Liver (tissue), 8 donors: ENCODE measurements at regions not wholly inside any gene's neighbourhood (a gene's known extent, or its start where the extent isn't known, plus 50 kb on each side); places are given as distances from the start of the nearest gene placed in this dataset.

Source experiments
- DNase-seq: peaks from one replicate; pipeline ENCODE4 v3.0.0-alpha.2; 2017; ENCODE audit warnings: low spot score
- H3K27ac ChIP-seq, 2 donors: one replicate each; pipeline ENCODE4 v1.7.0; 2013; ENCODE audit warnings: inconsistent platforms in 2 of 2, low read length in 2 of 2, control low read depth in 1 of 2, low read depth in 1 of 2, mild to moderate bottlenecking in 1 of 2
- H3K27me3 ChIP-seq, 4 donors: one replicate each; pipeline versions ENCODE4 v1.6.1 to v1.7.0; 2013; ENCODE audit warnings: low read length in 3 of 4, inconsistent platforms in 1 of 4, mild to moderate bottlenecking in 1 of 4, moderate library complexity in 1 of 4; ENCODE audit not compliant: control insufficient read depth in 4 of 4, insufficient read depth in 4 of 4
- H3K36me3 ChIP-seq, 4 donors: one replicate each; pipeline versions ENCODE4 v1.6.1 to v1.7.0; 2013; ENCODE audit warnings: low read length in 3 of 4, mild to moderate bottlenecking in 3 of 4, low read depth in 1 of 4, moderate library complexity in 1 of 4; ENCODE audit not compliant: control insufficient read depth in 4 of 4, insufficient read depth in 3 of 4
- H3K4me1 ChIP-seq, 4 donors: one replicate each; pipeline versions ENCODE4 v1.6.1 to v1.7.0; 2013; ENCODE audit warnings: low read length in 3 of 4, mild to moderate bottlenecking in 3 of 4, moderate library complexity in 1 of 4; ENCODE audit not compliant: control insufficient read depth in 4 of 4, insufficient read depth in 4 of 4
- H3K4me3 ChIP-seq, 3 donors: one replicate each; pipeline versions ENCODE4 v1.6.1 to v1.7.0; 2013; ENCODE audit warnings: low read length in 3 of 3, control low read depth in 1 of 3, low read depth in 1 of 3, mild to moderate bottlenecking in 1 of 3
- H3K9ac ChIP-seq, 2 donors: one replicate each; pipeline ENCODE4 v1.7.0; 2013; ENCODE audit warnings: low read length in 2 of 2, mild to moderate bottlenecking in 2 of 2, moderate library complexity in 2 of 2, control low read depth in 1 of 2, low read depth in 1 of 2
- H3K9me3 ChIP-seq, 4 donors: one replicate each; pipeline versions ENCODE4 v1.6.1 to v1.7.0; 2013; ENCODE audit warnings: low read length in 3 of 4; ENCODE audit not compliant: control insufficient read depth in 4 of 4
- EGR1 ChIP-seq, 2 donors: IDR thresholded peaks; 2 replicates each; pipeline ENCODE4 v1.6.1; 2016 to 2018; ENCODE audit warnings: antibody characterized with exemption in 2 of 2, low read depth in 2 of 2
- FOXA1 ChIP-seq: IDR thresholded peaks from 2 replicates; pipeline ENCODE4 v1.6.1; 2016; ENCODE audit warnings: antibody characterized with exemption
- FOXA2 ChIP-seq: IDR thresholded peaks from 2 replicates; pipeline ENCODE4 v1.6.1; 2016; ENCODE audit warnings: antibody characterized with exemption
- GABPA ChIP-seq, 2 donors: IDR thresholded peaks in 1 of 2; conservative IDR thresholded peaks in 1 of 2; 2 replicates each; pipeline ENCODE4 v1.6.1; 2016; ENCODE audit warnings: antibody characterized with exemption in 2 of 2, mild to moderate bottlenecking in 1 of 2, moderate library complexity in 1 of 2
- HNF4A ChIP-seq, 2 donors: conservative IDR thresholded peaks; 2 replicates each; pipeline ENCODE4 v1.6.1; 2016; ENCODE audit warnings: antibody characterized with exemption in 2 of 2, mild to moderate bottlenecking in 2 of 2
- HNF4G ChIP-seq: IDR thresholded peaks from 2 replicates; pipeline ENCODE4 v1.6.1; 2016; ENCODE audit warnings: antibody characterized with exemption
- JUND ChIP-seq, 2 donors: IDR thresholded peaks; 2 replicates each; pipeline ENCODE4 v1.6.1; 2016; ENCODE audit warnings: antibody characterized with exemption in 2 of 2
- NR2F2 ChIP-seq: IDR thresholded peaks from 2 replicates; pipeline ENCODE4 v1.6.1; 2016; ENCODE audit warnings: antibody characterized with exemption
- RAD21 ChIP-seq, 2 donors: IDR thresholded peaks; 2 replicates each; pipeline ENCODE4 v1.6.1; 2016; ENCODE audit warnings: antibody characterized with exemption in 2 of 2, mild to moderate bottlenecking in 2 of 2
- RXRA ChIP-seq, 2 donors: IDR thresholded peaks; 2 replicates each; pipeline ENCODE4 v1.6.1; 2017 to 2018; ENCODE audit warnings: antibody characterized with exemption in 2 of 2, mild to moderate bottlenecking in 1 of 2
- SP1 ChIP-seq: IDR thresholded peaks from 2 replicates; pipeline ENCODE4 v1.6.1; 2018; ENCODE audit warnings: antibody characterized with exemption, mild to moderate bottlenecking
- TAF1 ChIP-seq: conservative IDR thresholded peaks from 2 replicates; pipeline ENCODE4 v1.6.1; 2016; ENCODE audit warnings: antibody characterized with exemption, mild to moderate bottlenecking
- YY1 ChIP-seq: IDR thresholded peaks from 2 replicates; pipeline ENCODE4 v1.6.1; 2016; ENCODE audit warnings: antibody characterized with exemption, mild to moderate bottlenecking
- WGBS: extraction: QIAGEN DNeasy Blood & Tissue Kit; methylation state at CpG from one replicate; pipeline ENCODE4 v1.1.7; 2013; 5-methylcytosine and 5-hydroxymethylcytosine counted together
- TF ChIP-seq, protein P1 (sequence below): IDR thresholded peaks from 2 replicates; pipeline ENCODE4 v1.6.1; 2016; ENCODE audit warnings: antibody characterized with exemption
- TF ChIP-seq, protein P2 (sequence below): fragments of 150-350 bp; IDR thresholded peaks from 2 replicates; pipeline ENCODE4 v1.5.1; 2017; ENCODE audit warnings: improper control_type of control experiment, low read depth, low read length; ENCODE audit not compliant: missing input control
- TF ChIP-seq, protein P3 (sequence below): IDR thresholded peaks from 2 replicates; pipeline ENCODE4 v1.6.1; 2016; ENCODE audit warnings: antibody characterized with exemption
- TF ChIP-seq, protein P4 (sequence below): IDR thresholded peaks from 2 replicates; pipeline ENCODE4 v1.6.1; 2016; ENCODE audit warnings: antibody characterized with exemption
- TF ChIP-seq, protein P5 (sequence below): IDR thresholded peaks from 2 replicates; pipeline ENCODE4 v1.6.1; 2016; ENCODE audit warnings: antibody characterized with exemption, mild to moderate bottlenecking
- donor health status: healthy.
- donor health status: healthy.
- donor health status: healthy.
- donor health status: healthy.
- donor health status: healthy.

DNA sequence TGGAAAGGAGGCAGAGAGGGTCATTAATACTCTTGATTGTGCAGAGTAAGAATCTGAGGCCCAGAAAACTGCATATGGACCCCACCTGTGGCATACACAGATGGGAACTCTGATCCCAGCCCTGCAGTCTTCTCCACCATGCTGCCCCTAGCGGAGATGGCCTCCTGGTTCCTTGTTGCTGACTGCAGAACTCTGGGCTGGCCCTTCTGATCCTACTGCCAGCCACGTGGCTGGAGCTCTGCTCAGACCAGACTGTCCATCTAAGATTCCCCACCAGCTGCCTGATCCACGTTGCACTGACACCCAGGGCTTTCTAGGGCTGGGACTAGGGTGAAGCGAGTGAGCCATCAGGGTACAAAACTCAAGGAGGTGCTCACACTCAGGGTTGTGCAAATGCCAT is 245.7 kb upstream of the NR4A3 start:
- Histone ChIP-seq H3K27ac (no peak overlapping the region), H3K9me3 (no peaks in the 10 kb centered on the region), H3K36me3 (no peaks in the 10 kb centered on the region), H3K27me3 (peaks cover 0 to 3% (median 0%) of the 10 kb centered on the region in 4 donors), H3K4me1 (no peaks in the 10 kb centered on the region), H3K4me3 (no peak overlapping the region), H3K9ac (no peak overlapping the region)
- TF ChIP-seq, protein P1, sequence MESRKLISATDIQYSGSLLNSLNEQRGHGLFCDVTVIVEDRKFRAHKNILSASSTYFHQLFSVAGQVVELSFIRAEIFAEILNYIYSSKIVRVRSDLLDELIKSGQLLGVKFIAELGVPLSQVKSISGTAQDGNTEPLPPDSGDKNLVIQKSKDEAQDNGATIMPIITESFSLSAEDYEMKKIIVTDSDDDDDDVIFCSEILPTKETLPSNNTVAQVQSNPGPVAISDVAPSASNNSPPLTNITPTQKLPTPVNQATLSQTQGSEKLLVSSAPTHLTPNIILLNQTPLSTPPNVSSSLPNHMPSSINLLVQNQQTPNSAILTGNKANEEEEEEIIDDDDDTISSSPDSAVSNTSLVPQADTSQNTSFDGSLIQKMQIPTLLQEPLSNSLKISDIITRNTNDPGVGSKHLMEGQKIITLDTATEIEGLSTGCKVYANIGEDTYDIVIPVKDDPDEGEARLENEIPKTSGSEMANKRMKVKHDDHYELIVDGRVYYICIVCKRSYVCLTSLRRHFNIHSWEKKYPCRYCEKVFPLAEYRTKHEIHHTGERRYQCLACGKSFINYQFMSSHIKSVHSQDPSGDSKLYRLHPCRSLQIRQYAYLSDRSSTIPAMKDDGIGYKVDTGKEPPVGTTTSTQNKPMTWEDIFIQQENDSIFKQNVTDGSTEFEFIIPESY, result no peak
- no peak for TF ChIP-seq NR2F2
- TF ChIP-seq, protein P2, sequence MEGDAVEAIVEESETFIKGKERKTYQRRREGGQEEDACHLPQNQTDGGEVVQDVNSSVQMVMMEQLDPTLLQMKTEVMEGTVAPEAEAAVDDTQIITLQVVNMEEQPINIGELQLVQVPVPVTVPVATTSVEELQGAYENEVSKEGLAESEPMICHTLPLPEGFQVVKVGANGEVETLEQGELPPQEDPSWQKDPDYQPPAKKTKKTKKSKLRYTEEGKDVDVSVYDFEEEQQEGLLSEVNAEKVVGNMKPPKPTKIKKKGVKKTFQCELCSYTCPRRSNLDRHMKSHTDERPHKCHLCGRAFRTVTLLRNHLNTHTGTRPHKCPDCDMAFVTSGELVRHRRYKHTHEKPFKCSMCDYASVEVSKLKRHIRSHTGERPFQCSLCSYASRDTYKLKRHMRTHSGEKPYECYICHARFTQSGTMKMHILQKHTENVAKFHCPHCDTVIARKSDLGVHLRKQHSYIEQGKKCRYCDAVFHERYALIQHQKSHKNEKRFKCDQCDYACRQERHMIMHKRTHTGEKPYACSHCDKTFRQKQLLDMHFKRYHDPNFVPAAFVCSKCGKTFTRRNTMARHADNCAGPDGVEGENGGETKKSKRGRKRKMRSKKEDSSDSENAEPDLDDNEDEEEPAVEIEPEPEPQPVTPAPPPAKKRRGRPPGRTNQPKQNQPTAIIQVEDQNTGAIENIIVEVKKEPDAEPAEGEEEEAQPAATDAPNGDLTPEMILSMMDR, result no peak
- no peak for TF ChIP-seq FOXA2
- TF ChIP-seq, protein P3, sequence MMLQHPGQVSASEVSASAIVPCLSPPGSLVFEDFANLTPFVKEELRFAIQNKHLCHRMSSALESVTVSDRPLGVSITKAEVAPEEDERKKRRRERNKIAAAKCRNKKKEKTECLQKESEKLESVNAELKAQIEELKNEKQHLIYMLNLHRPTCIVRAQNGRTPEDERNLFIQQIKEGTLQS, result no peak
- no peak for TF ChIP-seq RXRA (IDR thresholded peaks at IDR 0.05)
- TF ChIP-seq EGR1 (IDR thresholded peaks at IDR 0.05; ENCODE audit: low read depth in 2 of 2), result no peak
- TF ChIP-seq YY1, result no peak
- TF ChIP-seq HNF4A (conservative IDR thresholded peaks at IDR 0.05), result no peak
- TF ChIP-seq, protein P4, sequence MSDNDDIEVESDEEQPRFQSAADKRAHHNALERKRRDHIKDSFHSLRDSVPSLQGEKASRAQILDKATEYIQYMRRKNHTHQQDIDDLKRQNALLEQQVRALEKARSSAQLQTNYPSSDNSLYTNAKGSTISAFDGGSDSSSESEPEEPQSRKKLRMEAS, result no peak
- no peak for TF ChIP-seq RAD21 (IDR thresholded peaks at IDR 0.05)
- TF ChIP-seq SP1, result no peak
- 81% methylated on average over 4 of the region's 4 CpGs for WGBS
- no peak for DNase-seq

DNA sequence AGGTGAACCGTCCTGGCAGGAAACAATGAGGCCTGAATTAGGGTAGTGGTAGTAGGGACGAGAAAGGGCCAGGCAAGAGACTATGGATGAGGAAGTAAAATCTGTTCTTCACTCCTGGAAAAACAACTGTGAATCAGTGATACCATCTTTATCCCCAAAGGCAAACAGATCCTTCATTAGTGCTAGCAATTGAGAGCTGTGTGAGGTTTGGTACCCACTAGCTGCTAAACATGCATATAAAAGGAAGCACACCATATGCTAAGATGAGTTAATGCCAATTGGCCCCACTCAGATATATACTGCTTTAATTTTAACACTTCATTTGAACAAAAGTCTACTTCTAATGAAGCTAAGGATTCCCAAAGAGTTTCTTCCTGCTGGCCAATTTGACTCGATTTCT is 244.8 kb upstream of the NR4A3 start:
- H3K27me3 ChIP-seq, result peaks cover 0 to 3% (median 0%) of the 10 kb centered on the region in 4 donors
- H3K9ac ChIP-seq, result no peak overlapping the region
- no peak for DNase-seq
- no peak overlapping the region for H3K27ac ChIP-seq
- WGBS, result 84% methylated on average over 3 of the region's 3 CpGs
- H3K36me3 ChIP-seq, result no peaks in the 10 kb centered on the region
- H3K9me3 ChIP-seq, result no peaks in the 10 kb centered on the region
- no peaks in the 10 kb centered on the region for H3K4me1 ChIP-seq
- no peak overlapping the region for H3K4me3 ChIP-seq
- no peak for TF ChIP-seq FOXA1
- TF ChIP-seq FOXA2, result no peak
- TF ChIP-seq GABPA (IDR thresholded peaks at IDR 0.05 in 1 of 2, conservative IDR thresholded peaks at IDR 0.05 in 1 of 2), result no peak
- TF ChIP-seq, protein P2, result no peak
- TF ChIP-seq, protein P3, result no peak
- TF ChIP-seq EGR1 (IDR thresholded peaks at IDR 0.05; ENCODE audit: low read depth in 2 of 2), result no peak
- TF ChIP-seq NR2F2, result no peak
- no peak for TF ChIP-seq HNF4G
- TF ChIP-seq TAF1, result no peak
- TF ChIP-seq, protein P4, result no peak
- no peak for TF ChIP-seq YY1
- no peak for TF ChIP-seq JUND (IDR thresholded peaks at IDR 0.05)
- TF ChIP-seq HNF4A (conservative IDR thresholded peaks at IDR 0.05), result no peak
- TF ChIP-seq RAD21 (IDR thresholded peaks at IDR 0.05), result no peak
- no peak for TF ChIP-seq RXRA (IDR thresholded peaks at IDR 0.05)
- no peak for TF ChIP-seq SP1
- TF ChIP-seq, protein P5, sequence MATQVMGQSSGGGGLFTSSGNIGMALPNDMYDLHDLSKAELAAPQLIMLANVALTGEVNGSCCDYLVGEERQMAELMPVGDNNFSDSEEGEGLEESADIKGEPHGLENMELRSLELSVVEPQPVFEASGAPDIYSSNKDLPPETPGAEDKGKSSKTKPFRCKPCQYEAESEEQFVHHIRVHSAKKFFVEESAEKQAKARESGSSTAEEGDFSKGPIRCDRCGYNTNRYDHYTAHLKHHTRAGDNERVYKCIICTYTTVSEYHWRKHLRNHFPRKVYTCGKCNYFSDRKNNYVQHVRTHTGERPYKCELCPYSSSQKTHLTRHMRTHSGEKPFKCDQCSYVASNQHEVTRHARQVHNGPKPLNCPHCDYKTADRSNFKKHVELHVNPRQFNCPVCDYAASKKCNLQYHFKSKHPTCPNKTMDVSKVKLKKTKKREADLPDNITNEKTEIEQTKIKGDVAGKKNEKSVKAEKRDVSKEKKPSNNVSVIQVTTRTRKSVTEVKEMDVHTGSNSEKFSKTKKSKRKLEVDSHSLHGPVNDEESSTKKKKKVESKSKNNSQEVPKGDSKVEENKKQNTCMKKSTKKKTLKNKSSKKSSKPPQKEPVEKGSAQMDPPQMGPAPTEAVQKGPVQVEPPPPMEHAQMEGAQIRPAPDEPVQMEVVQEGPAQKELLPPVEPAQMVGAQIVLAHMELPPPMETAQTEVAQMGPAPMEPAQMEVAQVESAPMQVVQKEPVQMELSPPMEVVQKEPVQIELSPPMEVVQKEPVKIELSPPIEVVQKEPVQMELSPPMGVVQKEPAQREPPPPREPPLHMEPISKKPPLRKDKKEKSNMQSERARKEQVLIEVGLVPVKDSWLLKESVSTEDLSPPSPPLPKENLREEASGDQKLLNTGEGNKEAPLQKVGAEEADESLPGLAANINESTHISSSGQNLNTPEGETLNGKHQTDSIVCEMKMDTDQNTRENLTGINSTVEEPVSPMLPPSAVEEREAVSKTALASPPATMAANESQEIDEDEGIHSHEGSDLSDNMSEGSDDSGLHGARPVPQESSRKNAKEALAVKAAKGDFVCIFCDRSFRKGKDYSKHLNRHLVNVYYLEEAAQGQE, result no peak
- TF ChIP-seq, protein P1, result no peak
